Gastrocnemius medialis (tissue), 4 donors: ENCODE measurements at regions not wholly inside any gene's neighbourhood (a gene's known extent, or its start where the extent isn't known, plus 50 kb on each side); places are given as distances from the start of the nearest gene placed in this dataset.
A peak's percentile ranks its signal among the peaks of the same experiment; 100 is the strongest.

Experiments
- ATAC-seq, 2 donors: fragments of 150-250 bp; one replicate each; pipeline ENCODE4 v1.9.1; 2016
- DNase-seq, 2 donors: peaks; one replicate each; pipeline ENCODE4 v3.0.0-alpha.2; 2019
- H3K27ac ChIP-seq, 4 donors: fragments of 200-600 bp; sonication (generic); 1 replicate in 1 of 4; 2 replicates in 3 of 4; pipeline ENCODE4 v1.5.1; 2016 to 2018; ENCODE audit warnings: mild to moderate bottlenecking in 2 of 4, moderate library complexity in 1 of 4
- H3K27me3 ChIP-seq, 3 donors: fragments of 200-600 bp; sonication (generic) in 2 of 3; 1 replicate in 1 of 3; 2 replicates in 2 of 3; pipeline versions ENCODE4 v1.5.1 to v1.6.0; 2016 to 2019; ENCODE audit warnings: mild to moderate bottlenecking in 1 of 3, moderate library complexity in 1 of 3
- H3K36me3 ChIP-seq, 2 donors: fragments of 200-600 bp; sonication (generic) in 1 of 2; one replicate each; pipeline ENCODE4 v1.5.1; 2017 to 2018
- H3K4me1 ChIP-seq, 2 donors: fragments of 200-600 bp; sonication (generic) in 1 of 2; one replicate each; pipeline ENCODE4 v1.5.1; 2016 to 2017; ENCODE audit warnings: mild to moderate bottlenecking in 2 of 2
- H3K4me3 ChIP-seq, 4 donors: fragments of 200-600 bp; sonication (generic) in 3 of 4; 1 replicate in 1 of 4; 2 replicates in 3 of 4; pipeline ENCODE4 v1.5.1; 2016 to 2019; ENCODE audit warnings: mild to moderate bottlenecking in 2 of 4
- H3K9me3 ChIP-seq, 3 donors: fragments of 200-600 bp; sonication (generic) in 2 of 3; 1 replicate in 1 of 3; 2 replicates in 2 of 3; pipeline ENCODE4 v1.5.1; 2016 to 2019
- CTCF ChIP-seq, 5 experiments: fragments of 450-650 bp in 3 of 5; fragments of 200-600 bp in 2 of 5; sonication (generic) in 2 of 5; IDR thresholded peaks in 4 of 5; conservative IDR thresholded peaks in 1 of 5; 1 replicate in 4 of 5; 2 replicates in 1 of 5; pipeline ENCODE4 v1.5.1; 2016 to 2019; ENCODE audit warnings: antibody characterized with exemption in 5 of 5, mild to moderate bottlenecking in 3 of 5, moderate library complexity in 3 of 5
- POLR2A ChIP-seq, 2 donors: fragments of 450-650 bp; IDR thresholded peaks; one replicate each; pipeline ENCODE4 v1.6.1; 2017; ENCODE audit warnings: antibody characterized with exemption in 2 of 2, mild to moderate bottlenecking in 2 of 2, moderate library complexity in 2 of 2
- in situ Hi-C, 4 donors: fragments of 200-750 bp; cut with MboI; loops; one replicate each; pipeline versions ENCODE4 v1.15.0 to v1.8.0; 2017; ENCODE audit warnings: low sequenced_read_pairs in 4 of 4
- intact Hi-C: fragments of 100-400 bp; cut with DNase I; formaldehyde crosslinking; loops from one replicate; pipeline ENCODE4 v1.15.1; 2023; ENCODE audit warnings: low total_unique reads

- ATAC-seq (no peak), DNase-seq (no peak)
- Histone ChIP-seq H3K4me1 (peaks cover 0 to 4% of the 10 kb centered on the region in 2 donors), H3K27me3 (no peaks in the 10 kb centered on the region), H3K9me3 (no peaks in the 10 kb centered on the region), H3K27ac (no peak overlapping the region), H3K4me3 (no peak overlapping the region), H3K36me3 (no peaks in the 10 kb centered on the region)
- in situ Hi-C loops (no loop called here), intact Hi-C loops (no loop called here)
- no peak for TF ChIP-seq CTCF (IDR thresholded peaks at IDR 0.05 in 4 of 5, conservative IDR thresholded peaks at IDR 0.05 in 1 of 5)
- no peak for TF ChIP-seq POLR2A (IDR thresholded peaks at IDR 0.05)
Measured at GRCh38 chr2:150284116-150284515, 203.4 kb downstream of the RND3 start.

- H3K4me1 ChIP-seq = peaks cover 0 to 4% of the 10 kb centered on the region in 2 donors
- H3K27ac ChIP-seq = peak overlapping the region in 1 of 4 donors; percentile 19
- in situ Hi-C loops (no loop called here), intact Hi-C loops (no loop called here)
- H3K4me3 ChIP-seq = no peak overlapping the region
- DNase-seq (peak; percentile 7 to 37), ATAC-seq (peak; percentile 72 to 80)
- TF ChIP-seq POLR2A (IDR thresholded peaks at IDR 0.05) (no peak), CTCF (IDR thresholded peaks at IDR 0.05 in 4 of 5, conservative IDR thresholded peaks at IDR 0.05 in 1 of 5) (no peak)
- H3K27me3 ChIP-seq = no peaks in the 10 kb centered on the region
- no peaks in the 10 kb centered on the region for H3K9me3 ChIP-seq
- H3K36me3 ChIP-seq = no peaks in the 10 kb centered on the region
Measured at GRCh38 chr2:150282771-150283371, 204.6 kb downstream of the RND3 start.

- in situ Hi-C loops = no loop called here
- H3K27ac ChIP-seq = peak overlapping the region in 1 of 4 donors; percentile 19
- intact Hi-C loops = no loop called here
Measured at GRCh38 chr2:150282357-150282756, 205.1 kb downstream of the RND3 start.

GRCh38 chr2:150280231-150280630, 207.2 kb downstream of the RND3 start:
- ATAC-seq = peak; percentile 87 to 90
- Histone ChIP-seq H3K27ac (peak overlapping the region in 1 of 4 donors; percentile 38), H3K27me3 (no peaks in the 10 kb centered on the region), H3K4me1 (peaks cover 0 to 4% of the 10 kb centered on the region in 2 donors), H3K36me3 (no peaks in the 10 kb centered on the region), H3K9me3 (no peaks in the 10 kb centered on the region), H3K4me3 (no peak overlapping the region)
- peak; percentile 37 to 49 for DNase-seq
- in situ Hi-C loops (no loop called here), intact Hi-C loops (no loop called here)
- TF ChIP-seq CTCF (IDR thresholded peaks at IDR 0.05 in 4 of 5, conservative IDR thresholded peaks at IDR 0.05 in 1 of 5) (no peak), POLR2A (IDR thresholded peaks at IDR 0.05) (no peak)

More at GRCh38 chr2:150282357-150282756, 205.1 kb downstream of the RND3 start:
- TF ChIP-seq POLR2A (IDR thresholded peaks at IDR 0.05) = no peak
- TF ChIP-seq CTCF (IDR thresholded peaks at IDR 0.05 in 4 of 5, conservative IDR thresholded peaks at IDR 0.05 in 1 of 5) = no peak
- H3K36me3 ChIP-seq = no peaks in the 10 kb centered on the region
- no peak overlapping the region for H3K4me3 ChIP-seq
- H3K9me3 ChIP-seq = no peaks in the 10 kb centered on the region
- no peaks in the 10 kb centered on the region for H3K27me3 ChIP-seq
- no peak for ATAC-seq
- no peak for DNase-seq
- peaks cover 0 to 4% of the 10 kb centered on the region in 2 donors for H3K4me1 ChIP-seq

- no peak overlapping the region for H3K4me3 ChIP-seq
- DNase-seq (no peak), ATAC-seq (no peak)
- H3K27ac ChIP-seq = peak overlapping the region in 2 of 4 donors; percentile 7 to 28
- no peaks in the 10 kb centered on the region for H3K27me3 ChIP-seq
- no peaks in the 10 kb centered on the region for H3K9me3 ChIP-seq
- peaks cover 0 to 4% of the 10 kb centered on the region in 2 donors for H3K4me1 ChIP-seq
- intact Hi-C loops = no loop called here
- in situ Hi-C loops = no loop called here
- no peak for TF ChIP-seq CTCF (IDR thresholded peaks at IDR 0.05 in 4 of 5, conservative IDR thresholded peaks at IDR 0.05 in 1 of 5)
- no peak for TF ChIP-seq POLR2A (IDR thresholded peaks at IDR 0.05)
- no peaks in the 10 kb centered on the region for H3K36me3 ChIP-seq
Measured at GRCh38 chr2:150279686-150280085, 207.8 kb downstream of the RND3 start.
